Caco-2 (cell line): ENCODE measurements at regions not wholly inside any gene's neighbourhood (a gene's known extent, or its start where the extent isn't known, plus 50 kb on each side); places are given as distances from the start of the nearest gene placed in this dataset.

Source experiments
- BruUV-seq: library from RNA; stranded (reverse); fragments of 400-500 nt; replicated peaks from 2 replicates; lab custom pipeline; 2021; lab: Mats Ljungman, UMichigan
- CTCF ChIA-PET: fragments of 300-600 bp; sonication (Branson Sonifier 250); formaldehyde crosslinking; loops from one replicate; lab custom pipeline; 2022; ENCODE audit warnings: antibody characterized with exemption; lab: Charles Lee
- POLR2A ChIA-PET: fragments of 300-600 bp; sonication (Branson Sonifier 250); formaldehyde crosslinking; loops from one replicate; lab custom pipeline; 2022; ENCODE audit warnings: antibody characterized with exemption; lab: Charles Lee
- DNase-seq, 2 experiments: peaks; one replicate each; pipeline versions ENCODE4 v3.0.0 to v3.0.0-alpha.2; 2020 to 2022
- H3K27me3 ChIP-seq: replicated peaks from 2 replicates; pipeline ENCODE4 v1.6.0; 2011; ENCODE audit warnings: low read length; ENCODE audit not compliant: control insufficient read depth, insufficient read depth
- H3K36me3 ChIP-seq: 2 replicates; pipeline ENCODE4 v1.5.1; 2011; ENCODE audit warnings: low read length; ENCODE audit not compliant: control insufficient read depth, insufficient read depth
- H3K4me1 ChIP-seq: fragments of 250-450 bp; sonication (Bioruptor Pico); 2 replicates; pipeline ENCODE4 v1.5.1; 2020; ENCODE audit warnings: mild to moderate bottlenecking
- H3K4me3 ChIP-seq: 2 replicates; pipeline ENCODE4 v1.5.1; 2011; ENCODE audit warnings: low read depth, mild to moderate bottlenecking, control low read depth, low read length
- H3K9me3 ChIP-seq: fragments of 250-450 bp; sonication (Bioruptor Pico); 2 replicates; pipeline ENCODE4 v1.5.1; 2020; ENCODE audit warnings: mild to moderate bottlenecking, moderate library complexity
- H3K27ac Mint-ChIP-seq: one replicate; pipeline ENCODE4 v1.8.0; 2022; ENCODE audit warnings: mixed read lengths; ENCODE audit not compliant: unreplicated experiment
- H3K27me3 Mint-ChIP-seq: one replicate; pipeline ENCODE4 v1.8.0; 2022; ENCODE audit warnings: mixed read lengths; ENCODE audit not compliant: insufficient read depth, unreplicated experiment
- H3K36me3 Mint-ChIP-seq: one replicate; pipeline ENCODE4 v1.8.0; 2022; ENCODE audit warnings: mild to moderate bottlenecking, mixed read lengths; ENCODE audit not compliant: insufficient read depth, unreplicated experiment
- H3K4me1 Mint-ChIP-seq: one replicate; pipeline ENCODE4 v1.8.0; 2022; ENCODE audit warnings: low read depth, mixed read lengths; ENCODE audit not compliant: unreplicated experiment
- H3K4me3 Mint-ChIP-seq: one replicate; pipeline ENCODE4 v1.8.0; 2022; ENCODE audit warnings: mild to moderate bottlenecking, moderate library complexity, mixed read lengths; ENCODE audit not compliant: unreplicated experiment
- H3K9me3 Mint-ChIP-seq: one replicate; pipeline ENCODE4 v1.8.0; 2022; ENCODE audit warnings: mixed read lengths; ENCODE audit not compliant: unreplicated experiment
- CTCF ChIP-seq, 2 experiments: fragments of 200-600 bp in 1 of 2; IDR thresholded peaks; 1 replicate in 1 of 2; 2 replicates in 1 of 2; pipeline versions ENCODE4 v1.5.1 to v1.8.0; 2011 to 2022; ENCODE audit warnings: antibody characterized with exemption in 1 of 2, control low read depth in 1 of 2, inconsistent platforms in 1 of 2, low read depth in 1 of 2, low read length in 1 of 2, mild to moderate bottlenecking in 1 of 2, moderate library complexity in 1 of 2; ENCODE audit not compliant: insufficient read depth in 1 of 2, severe bottlenecking in 1 of 2, unreplicated experiment in 1 of 2
- intact Hi-C: fragments of 100-400 bp; cut with micrococcal nuclease; formaldehyde crosslinking; loops from one replicate; pipeline ENCODE4 v1.10.0; 2022; ENCODE audit not compliant: unreplicated experiment

GRCh38 chr10:20508921-20509320 lies 388.2 kb downstream of the NEBL start:
- no TSS peak for BruUV-seq
- Mint-ChIP-seq H3K4me1 (no peaks in the 10 kb centered on the region), H3K27ac (no peak overlapping the region), H3K27me3 (no peaks in the 10 kb centered on the region), H3K4me3 (no peak overlapping the region), H3K36me3 (no peaks in the 10 kb centered on the region), H3K9me3 (no peaks in the 10 kb centered on the region)
- H3K4me3 ChIP-seq, result no peak overlapping the region
- no peaks in the 10 kb centered on the region for H3K27me3 ChIP-seq
- H3K36me3 ChIP-seq, result no peaks in the 10 kb centered on the region
- ChIA-PET CTCF (no interaction called here), POLR2A (no interaction called here)
- no peaks in the 10 kb centered on the region for H3K9me3 ChIP-seq
- no peaks in the 10 kb centered on the region; the same call in 1 of the 2 replicates for H3K4me1 ChIP-seq
- no peak for DNase-seq
- TF ChIP-seq CTCF (IDR thresholded peaks at IDR 0.05; ENCODE audit: insufficient read depth in 1 of 2, low read depth in 1 of 2, low read length in 1 of 2, severe bottlenecking in 1 of 2, unreplicated experiment in 1 of 2), result no peak
- intact Hi-C loops, result no loop called here

GRCh38 chr10:20502903-20503585 lies 394.1 kb downstream of the NEBL start:
- no peak overlapping the region for H3K4me3 Mint-ChIP-seq
- H3K27ac Mint-ChIP-seq, result no peak overlapping the region
- no peaks in the 10 kb centered on the region for H3K9me3 ChIP-seq
- no peaks in the 10 kb centered on the region for H3K27me3 Mint-ChIP-seq
- CTCF ChIA-PET, result no interaction called here
- no peaks in the 10 kb centered on the region for H3K4me1 ChIP-seq
- no peak overlapping the region for H3K4me3 ChIP-seq
- no peaks in the 10 kb centered on the region for H3K36me3 ChIP-seq
- no peaks in the 10 kb centered on the region for H3K4me1 Mint-ChIP-seq
- H3K9me3 Mint-ChIP-seq, result no peaks in the 10 kb centered on the region
- no peaks in the 10 kb centered on the region for H3K36me3 Mint-ChIP-seq
- no peaks in the 10 kb centered on the region for H3K27me3 ChIP-seq
- intact Hi-C loops, result no loop called here
- BruUV-seq, result no TSS peak
- TF ChIP-seq CTCF (IDR thresholded peaks at IDR 0.05; ENCODE audit: insufficient read depth in 1 of 2, low read depth in 1 of 2, low read length in 1 of 2, severe bottlenecking in 1 of 2, unreplicated experiment in 1 of 2), result no peak
- no peak for DNase-seq
- POLR2A ChIA-PET, result no interaction called here

DNA sequence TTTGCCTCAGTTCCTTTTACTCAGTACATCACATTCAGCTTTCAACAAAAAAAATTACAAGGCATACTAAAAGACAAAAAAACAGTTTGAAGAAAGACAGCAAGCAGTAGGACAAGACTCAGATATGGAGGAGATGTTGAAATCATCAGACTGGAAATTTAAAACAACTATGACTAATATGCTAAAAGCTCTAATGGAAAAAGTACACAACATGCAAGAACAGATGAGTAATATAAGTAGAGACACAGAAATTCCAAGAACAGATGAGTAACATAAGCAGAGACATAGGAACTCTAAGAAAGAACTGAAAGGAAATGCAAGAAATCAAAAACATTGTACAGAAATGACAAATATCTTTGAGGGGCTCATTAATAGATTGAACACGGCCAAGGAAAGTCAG lies 402.6 kb downstream of the NEBL start:
- no peak overlapping the region for H3K27ac Mint-ChIP-seq
- Histone ChIP-seq H3K36me3 (no peaks in the 10 kb centered on the region), H3K4me1 (no peaks in the 10 kb centered on the region), H3K4me3 (no peak overlapping the region), H3K27me3 (no peaks in the 10 kb centered on the region), H3K9me3 (peaks cover 4% of the 10 kb centered on the region; the same call in 1 of the 2 replicates)
- TF ChIP-seq CTCF (IDR thresholded peaks at IDR 0.05; ENCODE audit: insufficient read depth in 1 of 2, low read depth in 1 of 2, low read length in 1 of 2, severe bottlenecking in 1 of 2, unreplicated experiment in 1 of 2), result no peak
- no peaks in the 10 kb centered on the region for H3K36me3 Mint-ChIP-seq
- no peak for DNase-seq
- intact Hi-C loops, result no loop called here
- BruUV-seq, result no TSS peak
- H3K27me3 Mint-ChIP-seq, result no peaks in the 10 kb centered on the region
- H3K4me1 Mint-ChIP-seq, result peaks cover 6% of the 10 kb centered on the region
- POLR2A ChIA-PET, result no interaction called here
- no peak overlapping the region for H3K4me3 Mint-ChIP-seq
- CTCF ChIA-PET, result no interaction called here
- H3K9me3 Mint-ChIP-seq, result peaks cover 14% of the 10 kb centered on the region
